COLO668 (cell line): ENCODE measurements at regions not wholly inside any gene's neighbourhood (a gene's known extent, or its start where the extent isn't known, plus 50 kb on each side); places are given as distances from the start of the nearest gene placed in this dataset.
"Not testable (repeated sequence)": the region's sequence is repeated elsewhere in the genome, so short reads cannot be mapped to it uniquely, and the experiment has no call there.

Experiments used
- DNase-seq: peaks from one replicate; lab custom pipeline; 2025; ENCODE audit not compliant: unreplicated experiment; lab: John Stamatoyannopoulos, UW

- DNase-seq: not testable (repeated sequence)
Measured at GRCh38 chr3:36187197-36187596, 193.1 kb upstream of the STAC start.

GRCh38 chr3:36192901-36193300 is 187.4 kb upstream of the STAC start:
- DNase-seq: no peak

GRCh38 chr3:36193448-36193847 is 186.9 kb upstream of the STAC start:
- DNase-seq: no peak

- no peak for DNase-seq
Measured at GRCh38 chr3:36196058-36196457, 184.2 kb upstream of the STAC start.

GRCh38 chr3:36197151-36197550 is 183.2 kb upstream of the STAC start:
- no peak for DNase-seq

- DNase-seq: no peak
Measured at GRCh38 chr3:36201546-36201945, 178.8 kb upstream of the STAC start.

- DNase-seq: no peak
Measured at GRCh38 chr3:36206956-36207580, 173.2 kb upstream of the STAC start.

GRCh38 chr3:36210840-36211651 is 169.3 kb upstream of the STAC start:
- no peak for DNase-seq

GRCh38 chr3:36211652-36211999 is 168.7 kb upstream of the STAC start:
- no peak for DNase-seq

GRCh38 chr3:36212251-36212650 is 168.1 kb upstream of the STAC start:
- no peak for DNase-seq

- DNase-seq: no peak
Measured at GRCh38 chr3:36214460-36214859, 165.8 kb upstream of the STAC start.

- no peak for DNase-seq
Measured at GRCh38 chr3:36215241-36215640, 165.1 kb upstream of the STAC start.

- DNase-seq: no peak
Measured at GRCh38 chr3:36219398-36219797, 160.9 kb upstream of the STAC start.

- DNase-seq: no peak
Measured at GRCh38 chr3:36220173-36220572, 160.1 kb upstream of the STAC start.

- no peak for DNase-seq
Measured at GRCh38 chr3:36221975-36222374, 158.3 kb upstream of the STAC start.

- DNase-seq: no peak
Measured at GRCh38 chr3:36227980-36228379, 152.3 kb upstream of the STAC start.

- no peak for DNase-seq
Measured at GRCh38 chr3:36229496-36229895, 150.8 kb upstream of the STAC start.

- no peak for DNase-seq
Measured at GRCh38 chr3:36232797-36233489, 147.4 kb upstream of the STAC start.

GRCh38 chr3:36244728-36245127 is 135.6 kb upstream of the STAC start:
- DNase-seq: no peak

- DNase-seq: no peak
Measured at GRCh38 chr3:36248374-36248773, 131.9 kb upstream of the STAC start.

- DNase-seq: no peak
Measured at GRCh38 chr3:36250191-36250590, 130.1 kb upstream of the STAC start.

- DNase-seq: no peak
Measured at GRCh38 chr3:36257158-36257852, 123.0 kb upstream of the STAC start.
